H1 (cell line): ENCODE measurements at regions not wholly inside any gene's neighbourhood (a gene's known extent, or its start where the extent isn't known, plus 50 kb on each side); places are given as distances from the start of the nearest gene placed in this dataset.

Experiments
- CTCF ChIA-PET: fragments of 300-600 bp; sonication (Branson Sonifier 250); formaldehyde crosslinking; loops from one replicate; lab custom pipeline; 2021; ENCODE audit not compliant: partially characterized antibody; lab: Charles Lee
- POLR2A ChIA-PET: fragments of 300-600 bp; sonication (Branson Sonifier 250); formaldehyde crosslinking; loops from one replicate; lab custom pipeline; 2021; ENCODE audit warnings: inconsistent platforms; ENCODE audit not compliant: partially characterized antibody; lab: Charles Lee
- DNase-seq, 2 experiments: peaks; one replicate each; pipeline versions ENCODE4 v3.0.0 to v3.0.0-alpha.2; 2010 to 2022; ENCODE audit warnings: low spot score in 2 of 2, low read depth in 1 of 2, mixed read lengths in 1 of 2
- FAIRE-seq: peaks from 2 replicates; lab custom pipeline; 2011; peaks lifted over from hg19 to GRCh38; lab: Jason Lieb, UNC
- H2AFZ ChIP-seq: 2 replicates; pipeline ENCODE4 v1.8.1; 2012; ENCODE audit warnings: low read length, inconsistent platforms
- H2AK5ac ChIP-seq: 2 replicates; pipeline ENCODE4 v1.6.1; 2013; ENCODE audit warnings: low read depth, low read length
- H2BK120ac ChIP-seq: replicated peaks from 2 replicates; pipeline ENCODE3; 2013; ENCODE audit warnings: low read depth, low read length, inconsistent platforms
- H2BK12ac ChIP-seq: 2 replicates; pipeline ENCODE4 v1.6.1; 2013; ENCODE audit warnings: low read depth, low read length
- H2BK15ac ChIP-seq: 2 replicates; pipeline ENCODE4 v1.6.1; 2013; ENCODE audit warnings: low read length
- H2BK20ac ChIP-seq: 2 replicates; pipeline ENCODE4 v1.6.1; 2013; ENCODE audit warnings: low read length
- H2BK5ac ChIP-seq: 2 replicates; pipeline ENCODE4 v1.6.1; 2013; ENCODE audit warnings: low read depth, low read length
- H3K14ac ChIP-seq: 2 replicates; pipeline ENCODE4 v1.6.1; 2013; ENCODE audit warnings: inconsistent platforms; ENCODE audit not compliant: insufficient read length
- H3K18ac ChIP-seq: 2 replicates; pipeline ENCODE4 v1.6.1; 2013; ENCODE audit warnings: low read length; ENCODE audit errors: extremely low read depth
- H3K23ac ChIP-seq: 2 replicates; pipeline ENCODE4 v1.6.1; 2013; ENCODE audit warnings: inconsistent platforms; ENCODE audit not compliant: insufficient read length
- H3K23me2 ChIP-seq: 2 replicates; pipeline ENCODE4 v1.6.1; 2013; ENCODE audit warnings: low read depth, low read length
- H3K27ac ChIP-seq: 2 replicates; pipeline ENCODE4 v1.6.1; 2011; ENCODE audit warnings: low read depth, low read length, inconsistent platforms
- H3K27me3 ChIP-seq, 4 experiments: replicated peaks in 1 of 4; 1 replicate in 1 of 4; 2 replicates in 3 of 4; pipeline versions ENCODE4 v1.6.1 to v1.8.1; 2011 to 2013; ENCODE audit warnings: low read length in 3 of 4, mild to moderate bottlenecking in 3 of 4, inconsistent platforms in 2 of 4, mixed read lengths in 2 of 4, moderate library complexity in 1 of 4; ENCODE audit not compliant: control insufficient read depth in 3 of 4, insufficient read depth in 3 of 4; ENCODE audit errors: extremely low read depth in 1 of 4
- H3K36me3 ChIP-seq, 4 experiments: 2 replicates each; pipeline versions ENCODE4 v1.6.1 to v1.8.1; 2011 to 2013; ENCODE audit warnings: mild to moderate bottlenecking in 4 of 4, low read length in 3 of 4, moderate library complexity in 2 of 4, control low read depth in 1 of 4, inconsistent platforms in 1 of 4; ENCODE audit not compliant: insufficient read depth in 4 of 4, control insufficient read depth in 2 of 4
- H3K4ac ChIP-seq: replicated peaks from 2 replicates; pipeline ENCODE3; 2013; ENCODE audit warnings: low read length, low read depth, mixed read lengths, inconsistent platforms; ENCODE audit not compliant: insufficient read length
- H3K4me1 ChIP-seq, 4 experiments: replicated peaks in 1 of 4; 1 replicate in 1 of 4; 2 replicates in 3 of 4; pipeline versions ENCODE4 v1.6.1 to v1.8.1; 2011 to 2013; ENCODE audit warnings: low read length in 3 of 4, inconsistent platforms in 2 of 4, mixed read lengths in 1 of 4; ENCODE audit not compliant: insufficient read depth in 4 of 4, control insufficient read depth in 3 of 4
- H3K4me2 ChIP-seq, 2 experiments: 2 replicates each; pipeline versions ENCODE4 v1.6.1 to v1.8.1; 2011 to 2013; ENCODE audit warnings: low read depth in 2 of 2, low read length in 2 of 2, control low read depth in 1 of 2, inconsistent platforms in 1 of 2, mild to moderate bottlenecking in 1 of 2; ENCODE audit not compliant: insufficient read depth in 1 of 2
- H3K4me3 ChIP-seq, 4 experiments: fragments of 200-600, 300-600 bp in 1 of 4; sonication (generic), shearing (Covaris generic), sonication (Bioruptor Twin) in 1 of 4; 2 replicates each; pipeline versions ENCODE4 v1.5.1 to v1.8.1; 2011 to 2016; ENCODE audit warnings: low read length in 4 of 4, low read depth in 3 of 4, control low read depth in 2 of 4, inconsistent platforms in 2 of 4, mild to moderate bottlenecking in 2 of 4, mixed read lengths in 1 of 4, moderate library complexity in 1 of 4; ENCODE audit not compliant: insufficient read depth in 2 of 4; ENCODE audit errors: extremely low read depth in 1 of 4
- H3K56ac ChIP-seq: replicated peaks from 2 replicates; pipeline ENCODE3; 2013; ENCODE audit warnings: low read depth, mild to moderate bottlenecking, mixed read lengths, low read length, inconsistent platforms; ENCODE audit not compliant: insufficient read length
- H3K79me1 ChIP-seq: 2 replicates; pipeline ENCODE4 v1.6.1; 2013; ENCODE audit warnings: low read depth, low read length, control low read depth
- H3K79me2 ChIP-seq, 2 experiments: 2 replicates each; pipeline versions ENCODE4 v1.6.1 to v1.8.1; 2012 to 2013; ENCODE audit warnings: low read length in 2 of 2, mild to moderate bottlenecking in 2 of 2, inconsistent platforms in 1 of 2; ENCODE audit not compliant: insufficient read depth in 2 of 2, control insufficient read depth in 1 of 2
- H3K9ac ChIP-seq, 4 experiments: replicated peaks in 1 of 4; 1 replicate in 1 of 4; 2 replicates in 3 of 4; pipeline versions ENCODE4 v1.6.1 to v1.8.1; 2011 to 2013; ENCODE audit warnings: low read depth in 3 of 4, low read length in 3 of 4, control low read depth in 2 of 4, mild to moderate bottlenecking in 2 of 4, moderate library complexity in 2 of 4, inconsistent platforms in 1 of 4; ENCODE audit errors: extremely low read depth in 1 of 4
- H3K9me3 ChIP-seq, 2 experiments: 2 replicates each; pipeline versions ENCODE4 v1.6.1 to v1.8.1; 2012 to 2013; ENCODE audit warnings: mild to moderate bottlenecking in 2 of 2, moderate library complexity in 2 of 2, control low read depth in 1 of 2, inconsistent platforms in 1 of 2, low read depth in 1 of 2, low read length in 1 of 2, mixed read lengths in 1 of 2; ENCODE audit not compliant: insufficient read depth in 2 of 2
- H4K20me1 ChIP-seq, 2 experiments: replicated peaks in 1 of 2; 2 replicates each; pipeline versions ENCODE3 to v1.8.1; 2011 to 2013; ENCODE audit warnings: inconsistent platforms in 2 of 2, low read length in 2 of 2, mild to moderate bottlenecking in 1 of 2; ENCODE audit not compliant: insufficient read depth in 2 of 2, control insufficient read depth in 1 of 2
- H4K5ac ChIP-seq: 2 replicates; pipeline ENCODE4 v1.6.1; 2013; ENCODE audit warnings: low read length, low read depth, mixed read lengths, inconsistent platforms; ENCODE audit not compliant: insufficient read length
- H4K8ac ChIP-seq: 2 replicates; pipeline ENCODE4 v1.8.0; 2013; ENCODE audit warnings: mild to moderate bottlenecking, moderate library complexity, low read length, inconsistent platforms; ENCODE audit not compliant: insufficient read depth; ENCODE audit errors: extremely low read depth
- H4K91ac ChIP-seq: replicated peaks from 2 replicates; pipeline ENCODE3; 2013; ENCODE audit warnings: low read length, mixed read lengths, inconsistent platforms; ENCODE audit not compliant: insufficient read length
- CBX8 ChIP-seq: fragments of 300-800, 300-1000 bp; sonication (generic); IDR thresholded peaks from 2 replicates; pipeline ENCODE4 v1.7.1; 2016; ENCODE audit warnings: low read depth, low read length, borderline replicate concordance
- EP300 ChIP-seq, 2 experiments: IDR thresholded peaks; 1 replicate in 1 of 2; 2 replicates in 1 of 2; pipeline ENCODE4 v1.6.1; 2011 to 2012; ENCODE audit warnings: low read depth in 2 of 2, low read length in 2 of 2, mild to moderate bottlenecking in 2 of 2, borderline replicate concordance in 1 of 2, inconsistent platforms in 1 of 2, moderate library complexity in 1 of 2
- MAFK ChIP-seq: IDR thresholded peaks from 2 replicates; pipeline ENCODE4 v1.6.1; 2012; ENCODE audit warnings: low read depth, mild to moderate bottlenecking, improper control_type of control experiment, low read length
- RAD21 ChIP-seq, 2 experiments: IDR thresholded peaks in 1 of 2; conservative IDR thresholded peaks in 1 of 2; 2 replicates each; pipeline ENCODE4 v1.6.1; 2011; ENCODE audit warnings: low read depth in 2 of 2, low read length in 2 of 2, improper control_type of control experiment in 1 of 2, inconsistent platforms in 1 of 2, mild to moderate bottlenecking in 1 of 2, moderate library complexity in 1 of 2
- WGBS, 2 experiments: shearing (Covaris generic) in 1 of 2; methylation state at CpG; one replicate each; pipeline versions ENCODE4 v1.1.6 to v1.1.7; 2013 to 2015; ENCODE audit warnings: low lambda C conversion rate in 2 of 2, mixed read lengths in 2 of 2, inconsistent platforms in 1 of 2, low coverage in 1 of 2, missing lambda C conversion rate in 1 of 2; ENCODE audit not compliant: insufficient replicate concordance in 2 of 2, insufficient coverage in 1 of 2, insufficient read length in 1 of 2; ENCODE audit errors: extremely low coverage in 1 of 2, missing lambda C conversion rate in 1 of 2; 5-methylcytosine and 5-hydroxymethylcytosine counted together
- TF ChIP-seq, protein P1 (sequence below), 3 experiments: IDR thresholded peaks; 1 replicate in 2 of 3; 2 replicates in 1 of 3; pipeline versions ENCODE4 v1.5.1 to v1.6.1; 2011; ENCODE audit warnings: low read length in 3 of 3, mild to moderate bottlenecking in 3 of 3, inconsistent platforms in 2 of 3, low read depth in 1 of 3, moderate library complexity in 1 of 3; ENCODE audit not compliant: insufficient read depth in 1 of 3; ENCODE audit errors: control extremely low read depth in 1 of 3

DNA sequence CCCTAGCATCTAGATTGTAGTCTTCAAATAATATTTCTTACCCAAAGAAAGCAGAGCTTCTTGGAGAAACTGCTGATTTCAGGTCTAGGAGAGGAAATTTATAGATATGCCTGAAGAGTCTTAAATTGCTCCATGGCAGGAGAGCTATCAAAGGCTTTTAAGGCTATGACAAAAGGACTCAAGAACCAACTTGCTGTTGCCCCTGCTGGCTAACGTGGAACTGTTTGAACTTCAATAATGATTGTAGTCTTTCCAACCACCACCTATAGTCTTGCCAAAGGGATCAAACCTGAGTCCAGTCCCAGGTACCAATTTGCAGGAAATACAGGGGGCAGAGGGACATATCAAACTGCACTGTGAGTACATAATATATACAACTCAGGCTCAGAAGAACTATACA is 336.2 kb upstream of the ESRRG start:
- H3K9me3 ChIP-seq: no peaks in the 10 kb centered on the region
- H3K14ac ChIP-seq: no peak overlapping the region
- H3K56ac ChIP-seq: no peak overlapping the region
- TF ChIP-seq CBX8 (no peak), MAFK (no peak), EP300 (IDR thresholded peaks at IDR 0.05; ENCODE audit: borderline replicate concordance in 1 of 2, low read depth in 2 of 2, low read length in 2 of 2) (no peak), RAD21 (IDR thresholded peaks at IDR 0.05 in 1 of 2, conservative IDR thresholded peaks at IDR 0.05 in 1 of 2; ENCODE audit: low read depth in 2 of 2, low read length in 2 of 2) (peak; percentile 21 to 31)
- TF ChIP-seq, protein P1, sequence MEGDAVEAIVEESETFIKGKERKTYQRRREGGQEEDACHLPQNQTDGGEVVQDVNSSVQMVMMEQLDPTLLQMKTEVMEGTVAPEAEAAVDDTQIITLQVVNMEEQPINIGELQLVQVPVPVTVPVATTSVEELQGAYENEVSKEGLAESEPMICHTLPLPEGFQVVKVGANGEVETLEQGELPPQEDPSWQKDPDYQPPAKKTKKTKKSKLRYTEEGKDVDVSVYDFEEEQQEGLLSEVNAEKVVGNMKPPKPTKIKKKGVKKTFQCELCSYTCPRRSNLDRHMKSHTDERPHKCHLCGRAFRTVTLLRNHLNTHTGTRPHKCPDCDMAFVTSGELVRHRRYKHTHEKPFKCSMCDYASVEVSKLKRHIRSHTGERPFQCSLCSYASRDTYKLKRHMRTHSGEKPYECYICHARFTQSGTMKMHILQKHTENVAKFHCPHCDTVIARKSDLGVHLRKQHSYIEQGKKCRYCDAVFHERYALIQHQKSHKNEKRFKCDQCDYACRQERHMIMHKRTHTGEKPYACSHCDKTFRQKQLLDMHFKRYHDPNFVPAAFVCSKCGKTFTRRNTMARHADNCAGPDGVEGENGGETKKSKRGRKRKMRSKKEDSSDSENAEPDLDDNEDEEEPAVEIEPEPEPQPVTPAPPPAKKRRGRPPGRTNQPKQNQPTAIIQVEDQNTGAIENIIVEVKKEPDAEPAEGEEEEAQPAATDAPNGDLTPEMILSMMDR (IDR thresholded peaks at IDR 0.05; ENCODE audit: control extremely low read depth in 1 of 3, insufficient read depth in 1 of 3, low read depth in 1 of 3, low read length in 3 of 3): peak in 2 of 3 experiments; percentile 12 to 41; a peak in 2 of 4 replicates
- H3K36me3 ChIP-seq: no peaks in the 10 kb centered on the region
- no peak overlapping the region for H3K23ac ChIP-seq
- no peak for FAIRE-seq
- H3K27me3 ChIP-seq: no peaks in the 10 kb centered on the region
- H3K79me2 ChIP-seq: no peaks in the 10 kb centered on the region
- WGBS, 2 experiments: 63% methylated on average over 1 of the region's 1 CpG; no CpG with 5 or more reads in 1 of the 2 experiments
- no peak overlapping the region for H2AFZ ChIP-seq
- H3K4ac ChIP-seq: no peak overlapping the region
- H2AK5ac ChIP-seq: no peak overlapping the region
- no peak overlapping the region for H2BK120ac ChIP-seq
- no peak overlapping the region for H2BK15ac ChIP-seq
- H3K4me2 ChIP-seq: no peak overlapping the region
- no peak overlapping the region for H3K9ac ChIP-seq
- no peak overlapping the region for H2BK5ac ChIP-seq
- no peak overlapping the region for H4K91ac ChIP-seq
- POLR2A ChIA-PET: no interaction called here
- H3K18ac ChIP-seq: no peak overlapping the region
- H3K23me2 ChIP-seq: no peaks in the 10 kb centered on the region
- no peak overlapping the region for H3K27ac ChIP-seq
- no peak for DNase-seq
- H4K5ac ChIP-seq: no peak overlapping the region
- CTCF ChIA-PET: interaction anchor here (1.2 to 3.8 kb wide), 2 partner anchors 12 to 58 kb away, joined by 3 to 31 read pairs; no protein-coding TSS in a partner anchor
- H3K4me1 ChIP-seq: peaks cover 0 to 3% (median 0%) of the 10 kb centered on the region in 4 experiments; a peak in 1 of 7 replicates
- no peak overlapping the region for H3K4me3 ChIP-seq
- no peaks in the 10 kb centered on the region for H4K20me1 ChIP-seq
- no peak overlapping the region for H2BK12ac ChIP-seq
- no peak overlapping the region for H2BK20ac ChIP-seq
- H3K79me1 ChIP-seq: no peaks in the 10 kb centered on the region
- no peak overlapping the region for H4K8ac ChIP-seq
